ENCODE measurements at regions not wholly inside any gene's neighbourhood (a gene's known extent, or its start where the extent isn't known, plus 50 kb on each side); places are given as distances from the start of the nearest gene placed in this dataset.
A peak's percentile ranks its signal among the peaks of the same experiment; 100 is the strongest.

GRCh38 chr9:126036881-126037291 is 289.7 kb downstream of the PBX3 start:
- Histone ChIP-seq H3K4me1 (ENCODE audit: control insufficient read depth, extremely low read depth, insufficient read depth, low read length) (no peaks in the 10 kb centered on the region), H4K20me1 (ENCODE audit: control insufficient read depth, extremely low read depth, insufficient read depth, low read length) (no peaks in the 10 kb centered on the region), H3K27me3 (ENCODE audit: control insufficient read depth, insufficient read depth, low read length) (no peaks in the 10 kb centered on the region), H3K4me2 (ENCODE audit: extremely low read depth, insufficient read depth, low read length) (no peak overlapping the region), H3K4me3 (replicated peaks in 1 of 4; ENCODE audit: control extremely low read depth in 1 of 4, insufficient read depth in 1 of 4, low read depth in 3 of 4, low read length in 4 of 4) (no peak overlapping the region), H2AFZ (ENCODE audit: low read length) (no peak overlapping the region), H3K79me2 (ENCODE audit: control insufficient read depth, insufficient read depth, low read length) (no peaks in the 10 kb centered on the region), H3K9ac (ENCODE audit: insufficient read depth, low read length) (no peak overlapping the region), H3K9me3 (ENCODE audit: control insufficient read depth, insufficient read depth, low read depth, low read length) (no peaks in the 10 kb centered on the region), H3K27ac (ENCODE audit: insufficient read depth, low read length) (no peak overlapping the region), H3K36me3 (ENCODE audit: control insufficient read depth, insufficient read depth, low read length) (no peaks in the 10 kb centered on the region)
- TF ChIP-seq EZH2 (IDR thresholded peaks at IDR 0.05; ENCODE audit: low read length, missing control alignments): no peak
- TF ChIP-seq, protein P1, sequence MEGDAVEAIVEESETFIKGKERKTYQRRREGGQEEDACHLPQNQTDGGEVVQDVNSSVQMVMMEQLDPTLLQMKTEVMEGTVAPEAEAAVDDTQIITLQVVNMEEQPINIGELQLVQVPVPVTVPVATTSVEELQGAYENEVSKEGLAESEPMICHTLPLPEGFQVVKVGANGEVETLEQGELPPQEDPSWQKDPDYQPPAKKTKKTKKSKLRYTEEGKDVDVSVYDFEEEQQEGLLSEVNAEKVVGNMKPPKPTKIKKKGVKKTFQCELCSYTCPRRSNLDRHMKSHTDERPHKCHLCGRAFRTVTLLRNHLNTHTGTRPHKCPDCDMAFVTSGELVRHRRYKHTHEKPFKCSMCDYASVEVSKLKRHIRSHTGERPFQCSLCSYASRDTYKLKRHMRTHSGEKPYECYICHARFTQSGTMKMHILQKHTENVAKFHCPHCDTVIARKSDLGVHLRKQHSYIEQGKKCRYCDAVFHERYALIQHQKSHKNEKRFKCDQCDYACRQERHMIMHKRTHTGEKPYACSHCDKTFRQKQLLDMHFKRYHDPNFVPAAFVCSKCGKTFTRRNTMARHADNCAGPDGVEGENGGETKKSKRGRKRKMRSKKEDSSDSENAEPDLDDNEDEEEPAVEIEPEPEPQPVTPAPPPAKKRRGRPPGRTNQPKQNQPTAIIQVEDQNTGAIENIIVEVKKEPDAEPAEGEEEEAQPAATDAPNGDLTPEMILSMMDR (conservative IDR thresholded peaks at IDR 0.05 in 1 of 2, IDR thresholded peaks at IDR 0.05 in 1 of 2; ENCODE audit: low read depth in 1 of 2, low read length in 2 of 2): no peak
- DNase-seq (ENCODE audit: low read depth in 2 of 2): peak in 1 of 2 donors; percentile 27

GRCh38 chr9:126038790-126039189 is 287.8 kb upstream of the MVB12B start:
- no peak overlapping the region for H3K4me3 ChIP-seq (replicated peaks in 1 of 4; ENCODE audit: control extremely low read depth in 1 of 4, insufficient read depth in 1 of 4, low read depth in 3 of 4, low read length in 4 of 4)
- no peaks in the 10 kb centered on the region for H3K9me3 ChIP-seq (ENCODE audit: control insufficient read depth, insufficient read depth, low read depth, low read length)
- TF ChIP-seq EZH2 (IDR thresholded peaks at IDR 0.05; ENCODE audit: low read length, missing control alignments): no peak
- TF ChIP-seq, protein P1 (conservative IDR thresholded peaks at IDR 0.05 in 1 of 2, IDR thresholded peaks at IDR 0.05 in 1 of 2; ENCODE audit: low read depth in 1 of 2, low read length in 2 of 2): no peak
- no peak overlapping the region for H3K4me2 ChIP-seq (ENCODE audit: extremely low read depth, insufficient read depth, low read length)
- H3K4me1 ChIP-seq (ENCODE audit: control insufficient read depth, extremely low read depth, insufficient read depth, low read length): no peaks in the 10 kb centered on the region
- no peak for DNase-seq (ENCODE audit: low read depth in 2 of 2)
- H4K20me1 ChIP-seq (ENCODE audit: control insufficient read depth, extremely low read depth, insufficient read depth, low read length): no peaks in the 10 kb centered on the region
- H3K27ac ChIP-seq (ENCODE audit: insufficient read depth, low read length): no peak overlapping the region
- H2AFZ ChIP-seq (ENCODE audit: low read length): no peak overlapping the region
- H3K9ac ChIP-seq (ENCODE audit: insufficient read depth, low read length): no peak overlapping the region
- H3K27me3 ChIP-seq (ENCODE audit: control insufficient read depth, insufficient read depth, low read length): peaks cover 2% of the 10 kb centered on the region
- H3K79me2 ChIP-seq (ENCODE audit: control insufficient read depth, insufficient read depth, low read length): no peaks in the 10 kb centered on the region
- no peaks in the 10 kb centered on the region for H3K36me3 ChIP-seq (ENCODE audit: control insufficient read depth, insufficient read depth, low read length)

GRCh38 chr9:126043681-126044080 is 282.9 kb upstream of the MVB12B start:
- Histone ChIP-seq H3K79me2 (ENCODE audit: control insufficient read depth, insufficient read depth, low read length) (no peaks in the 10 kb centered on the region), H3K27ac (ENCODE audit: insufficient read depth, low read length) (no peak overlapping the region), H4K20me1 (ENCODE audit: control insufficient read depth, extremely low read depth, insufficient read depth, low read length) (no peaks in the 10 kb centered on the region), H3K4me3 (replicated peaks in 1 of 4; ENCODE audit: control extremely low read depth in 1 of 4, insufficient read depth in 1 of 4, low read depth in 3 of 4, low read length in 4 of 4) (no peak overlapping the region), H3K9ac (ENCODE audit: insufficient read depth, low read length) (no peak overlapping the region), H3K4me2 (ENCODE audit: extremely low read depth, insufficient read depth, low read length) (no peak overlapping the region), H3K27me3 (ENCODE audit: control insufficient read depth, insufficient read depth, low read length) (peaks cover 8% of the 10 kb centered on the region), H3K4me1 (ENCODE audit: control insufficient read depth, extremely low read depth, insufficient read depth, low read length) (no peaks in the 10 kb centered on the region), H3K36me3 (ENCODE audit: control insufficient read depth, insufficient read depth, low read length) (no peaks in the 10 kb centered on the region), H2AFZ (ENCODE audit: low read length) (no peak overlapping the region), H3K9me3 (ENCODE audit: control insufficient read depth, insufficient read depth, low read depth, low read length) (no peaks in the 10 kb centered on the region)
- peak in 1 of 2 donors; percentile 16 for DNase-seq (ENCODE audit: low read depth in 2 of 2)
- TF ChIP-seq EZH2 (IDR thresholded peaks at IDR 0.05; ENCODE audit: low read length, missing control alignments): no peak
- TF ChIP-seq, protein P1 (conservative IDR thresholded peaks at IDR 0.05 in 1 of 2, IDR thresholded peaks at IDR 0.05 in 1 of 2; ENCODE audit: low read depth in 1 of 2, low read length in 2 of 2): no peak

Data from fibroblast of lung (primary cell).